ENCODE measurements at regions not wholly inside any gene's neighbourhood (a gene's known extent, or its start where the extent isn't known, plus 50 kb on each side); places are given as distances from the start of the nearest gene placed in this dataset.

GRCh38 chr9:134571326-134571931, 70.2 kb upstream of the COL5A1 start:
- TF ChIP-seq CTCF (IDR thresholded peaks at IDR 0.05) (no peak), POLR2A (IDR thresholded peaks at IDR 0.05) (no peak)

Measured in heart left ventricle (tissue), 13 donors.